GM12878 (cell line): ENCODE measurements at regions not wholly inside any gene's neighbourhood (a gene's known extent, or its start where the extent isn't known, plus 50 kb on each side); places are given as distances from the start of the nearest gene placed in this dataset.

ENCODE experiments used
- ATAC-seq: fragments of 200-7000 bp; cut with Tn5 transposase; 3 replicates; pipeline ENCODE4 v1.9.1; 2020; ENCODE audit warnings: mild to moderate bottlenecking, moderate library complexity
- BruUV-seq: library from RNA; stranded (reverse); fragments of 400-500 nt; replicated peaks from 2 replicates; lab custom pipeline; 2021; lab: Mats Ljungman, UMichigan
- CTCF ChIA-PET: fragments of 300-600 bp; sonication (Branson Sonifier 250); formaldehyde crosslinking; extraction: SDS; loops from one replicate; lab custom pipeline; 2021; ENCODE audit warnings: inconsistent platforms; lab: Yijun Ruan, JAX
- POLR2A ChIA-PET: fragments of 350-600 bp; formaldehyde crosslinking; extraction: SDS; loops from one replicate; lab custom pipeline; 2021; ENCODE audit warnings: inconsistent platforms; lab: Charles Lee
- RAD21 ChIA-PET: fragments of 300-600 bp; sonication (Branson Sonifier 250); formaldehyde crosslinking; loops from one replicate; lab custom pipeline; 2023; ENCODE audit warnings: antibody characterized with exemption; ENCODE audit not compliant: unreplicated experiment; lab: Charles Lee
- SMC1A ChIA-PET: fragments of 300-600 bp; sonication (Branson Sonifier 250); formaldehyde crosslinking; loops from one replicate; lab custom pipeline; 2023; ENCODE audit not compliant: unreplicated experiment, uncharacterized antibody; lab: Charles Lee
- DNase-seq: peaks from one replicate; pipeline ENCODE4 v3.0.0-alpha.2; 2011; ENCODE audit warnings: low read depth, low spot score
- FAIRE-seq: peaks from 3 replicates; lab custom pipeline; 2011; peaks lifted over from hg19 to GRCh38; lab: Jason Lieb, UNC
- H2AFZ ChIP-seq: 2 replicates; pipeline ENCODE4 v1.6.0; 2011; ENCODE audit warnings: low read depth, low read length, control low read depth; ENCODE audit not compliant: control insufficient read depth
- H3K27ac ChIP-seq: 2 replicates; pipeline ENCODE4 v1.5.1; 2011; ENCODE audit warnings: control low read depth; ENCODE audit not compliant: control insufficient read depth, insufficient read depth
- H3K27me3 ChIP-seq, 2 experiments: replicated peaks in 1 of 2; 2 replicates each; pipeline versions ENCODE4 v1.6.0 to v1.6.1; 2011; ENCODE audit warnings: low read length in 1 of 2; ENCODE audit not compliant: control insufficient read depth in 2 of 2, insufficient read depth in 2 of 2
- H3K36me3 ChIP-seq, 2 experiments: 2 replicates each; pipeline ENCODE4 v1.5.1; 2011; ENCODE audit warnings: low read length in 1 of 2; ENCODE audit not compliant: control insufficient read depth in 2 of 2, insufficient read depth in 2 of 2
- H3K4me1 ChIP-seq: 2 replicates; pipeline ENCODE4 v1.6.1; 2011; ENCODE audit warnings: mild to moderate bottlenecking, low read length, moderate library complexity, mixed read lengths; ENCODE audit not compliant: control insufficient read depth, insufficient read depth
- H3K4me2 ChIP-seq: 2 replicates; pipeline ENCODE4 v1.6.0; 2011; ENCODE audit warnings: control low read depth; ENCODE audit not compliant: control insufficient read depth, insufficient read depth
- H3K4me3 ChIP-seq: fragments of 200-600 bp; sonication (generic); 2 replicates; pipeline ENCODE4 v1.5.1; 2016
- H3K79me2 ChIP-seq: 2 replicates; pipeline ENCODE4 v1.6.0; 2011; ENCODE audit warnings: low read length; ENCODE audit not compliant: control insufficient read depth, insufficient read depth
- H3K9ac ChIP-seq: 2 replicates; pipeline ENCODE4 v1.8.0; 2011; ENCODE audit warnings: low read length, control low read depth, mixed read lengths; ENCODE audit not compliant: control insufficient read depth, insufficient read depth
- H3K9me3 ChIP-seq: replicated peaks from 3 replicates; pipeline ENCODE4 v1.5.1; 2011; ENCODE audit warnings: mild to moderate bottlenecking, low read length; ENCODE audit not compliant: control insufficient read depth, insufficient read depth
- H4K20me1 ChIP-seq: 2 replicates; pipeline ENCODE4 v1.6.0; 2011; ENCODE audit not compliant: control insufficient read depth, insufficient read depth
- ATF7 ChIP-seq: fragments of 450-650 bp; IDR thresholded peaks from 2 replicates; pipeline ENCODE4 v1.6.1; 2016; ENCODE audit warnings: low read depth, mild to moderate bottlenecking
- DPF2 ChIP-seq: fragments of 450-650 bp; IDR thresholded peaks from 2 replicates; pipeline ENCODE4 v1.6.1; 2017; ENCODE audit warnings: mild to moderate bottlenecking
- ETV6 ChIP-seq, 2 experiments: fragments of 450-650 bp in 1 of 2; IDR thresholded peaks in 1 of 2; conservative IDR thresholded peaks in 1 of 2; 2 replicates each; pipeline ENCODE4 v1.6.1; 2014; ENCODE audit warnings: antibody characterized with exemption in 1 of 2, borderline replicate concordance in 1 of 2, low read depth in 1 of 2, mild to moderate bottlenecking in 1 of 2, moderate library complexity in 1 of 2
- HSF1 ChIP-seq: fragments of 150-350 bp; IDR thresholded peaks from 2 replicates; pipeline ENCODE4 v1.6.1; 2014; ENCODE audit warnings: mild to moderate bottlenecking, low read depth, low read length
- MTA3 ChIP-seq: IDR thresholded peaks from 2 replicates; pipeline ENCODE4 v1.6.1; 2012; ENCODE audit warnings: low read length, inconsistent platforms, borderline replicate concordance
- SMC3 ChIP-seq: IDR thresholded peaks from 2 replicates; pipeline ENCODE4 v1.6.1; 2011; ENCODE audit warnings: low read length, improper control_type of control experiment, borderline replicate concordance
- SREBF2 ChIP-seq: IDR thresholded peaks from 2 replicates; pipeline ENCODE4 v1.6.1; 2012; ENCODE audit warnings: mild to moderate bottlenecking, low read length
- WGBS: methylation state at CpG from one replicate; pipeline ENCODE4 v1.1.6; 2016; ENCODE audit warnings: low lambda C conversion rate; ENCODE audit not compliant: insufficient replicate concordance, insufficient coverage; ENCODE audit errors: missing lambda C conversion rate; 5-methylcytosine and 5-hydroxymethylcytosine counted together
- in situ Hi-C: fragments of 300-500 bp; cut with MboI; formaldehyde crosslinking; loops from 9 replicates; pipeline ENCODE4 v1.14.3; 2018; ENCODE audit warnings: mixed read lengths
- intact Hi-C: fragments of 100-400 bp; cut with micrococcal nuclease; formaldehyde crosslinking; loops from one replicate; pipeline ENCODE4 v1.14.2; 2022; ENCODE audit not compliant: unreplicated experiment

- TF ChIP-seq SMC3, result no peak
- no peak for TF ChIP-seq ETV6 (conservative IDR thresholded peaks at IDR 0.05 in 1 of 2, IDR thresholded peaks at IDR 0.05 in 1 of 2; ENCODE audit: borderline replicate concordance in 1 of 2, low read depth in 1 of 2)
- TF ChIP-seq SREBF2, result no peak
- no peak for TF ChIP-seq ATF7
- TF ChIP-seq MTA3, result no peak
- no peak for TF ChIP-seq HSF1
Observed at GRCh38 chr17:31731118-31731517, 127.9 kb downstream of the COPRS start (continued).

- ChIA-PET SMC1A (no interaction called here), CTCF (no interaction called here), POLR2A (no interaction called here), RAD21 (interaction anchor here (0.7 kb wide), 1 partner anchor 109 kb away, joined by 4 read pairs; no protein-coding TSS in a partner anchor)
- no peak overlapping the region for H3K27ac ChIP-seq
- no peaks in the 10 kb centered on the region for H3K36me3 ChIP-seq
- no peak overlapping the region for H3K4me2 ChIP-seq
- no peak overlapping the region for H2AFZ ChIP-seq
- FAIRE-seq (no peak), DNase-seq (no peak), ATAC-seq (no peak)
- BruUV-seq, result no TSS peak
- H3K4me3 ChIP-seq, result no peak overlapping the region
- no peaks in the 10 kb centered on the region; the same call in 2 of the 3 replicates for H3K9me3 ChIP-seq
- no peaks in the 10 kb centered on the region for H3K4me1 ChIP-seq
- H3K9ac ChIP-seq, result no peak overlapping the region
- H3K79me2 ChIP-seq, result no peaks in the 10 kb centered on the region
- intact Hi-C loops, result no loop called here
- peaks cover under 1 to 2% of the 10 kb centered on the region in 2 experiments; a peak in 2 of 4 replicates for H3K27me3 ChIP-seq
- in situ Hi-C loops, result no loop called here
- no peaks in the 10 kb centered on the region for H4K20me1 ChIP-seq
- TF ChIP-seq DPF2, result no peak
- TF ChIP-seq, all 136 proteins: peak for 0
- 65% methylated on average over 4 of the region's 4 CpGs for WGBS
Observed at GRCh38 chr17:31726980-31727427, 132.0 kb downstream of the COPRS start.
